KMS-11 (cell line): ENCODE measurements at regions not wholly inside any gene's neighbourhood (a gene's known extent, or its start where the extent isn't known, plus 50 kb on each side); places are given as distances from the start of the nearest gene placed in this dataset.
A peak's percentile ranks its signal among the peaks of the same experiment; 100 is the strongest.

Experiments
- H2AFZ ChIP-seq: fragments of 200-600 bp; sonication (generic); 2 replicates; pipeline ENCODE4 v1.6.1; 2016; ENCODE audit warnings: antibody characterized with exemption, mixed run types, low read depth
- H3K27ac ChIP-seq: fragments of 200-600 bp; sonication (generic); 2 replicates; pipeline ENCODE4 v1.6.1; 2016; ENCODE audit warnings: mild to moderate bottlenecking, mixed run types
- H3K27me3 ChIP-seq: fragments of 200-600 bp; sonication (generic); 2 replicates; pipeline ENCODE4 v1.6.1; 2017; ENCODE audit warnings: mild to moderate bottlenecking, low read depth, mixed run types, moderate library complexity; ENCODE audit not compliant: insufficient read depth
- H3K36me3 ChIP-seq: fragments of 200-600 bp; sonication (generic); 2 replicates; pipeline ENCODE4 v1.6.1; 2017; ENCODE audit warnings: mild to moderate bottlenecking, mixed run types; ENCODE audit not compliant: insufficient read depth
- H3K4me1 ChIP-seq: fragments of 200-600 bp; sonication (generic); 2 replicates; pipeline ENCODE4 v1.6.1; 2016; ENCODE audit warnings: mild to moderate bottlenecking, low read depth, mixed run types; ENCODE audit not compliant: poor library complexity, severe bottlenecking
- H3K4me2 ChIP-seq: fragments of 200-600 bp; sonication (generic); 2 replicates; pipeline ENCODE4 v1.7.0; 2016; ENCODE audit warnings: mild to moderate bottlenecking, mixed run types
- H3K4me3 ChIP-seq: fragments of 200-600 bp; sonication (generic); IDR thresholded peaks from 2 replicates; pipeline ENCODE4 v1.6.1; 2017; ENCODE audit warnings: low read depth, low read length, mixed read lengths; ENCODE audit not compliant: insufficient read depth
- H3K79me2 ChIP-seq: fragments of 200-600 bp; sonication (generic); 2 replicates; pipeline ENCODE4 v1.6.1; 2016; ENCODE audit warnings: low read depth, mixed run types; ENCODE audit not compliant: insufficient read depth
- H3K9ac ChIP-seq: fragments of 200-600 bp; sonication (generic); 2 replicates; pipeline ENCODE4 v1.6.1; 2016; ENCODE audit warnings: mild to moderate bottlenecking, mixed run types
- H4K20me1 ChIP-seq: fragments of 200-600 bp; sonication (generic); 2 replicates; pipeline ENCODE4 v1.6.1; 2016; ENCODE audit warnings: mild to moderate bottlenecking, mixed run types; ENCODE audit not compliant: insufficient read depth
- CTCF ChIP-seq: fragments of 200-600 bp; sonication (generic); conservative IDR thresholded peaks from 2 replicates; pipeline ENCODE4 v1.6.1; 2017; ENCODE audit warnings: low read depth, mild to moderate bottlenecking, antibody characterized with exemption, low read length, moderate library complexity, mixed read lengths

GRCh38 chr5:164747371-164747770 is 1242.0 kb downstream of the MAT2B start:
- no peaks in the 10 kb centered on the region for H4K20me1 ChIP-seq
- no peak overlapping the region for H3K4me3 ChIP-seq
- H3K4me1 ChIP-seq: peaks cover 79% of the 10 kb centered on the region
- no peaks in the 10 kb centered on the region for H3K36me3 ChIP-seq
- H2AFZ ChIP-seq: no peak overlapping the region
- H3K79me2 ChIP-seq: no peaks in the 10 kb centered on the region
- peak overlapping the region; percentile 57 for H3K4me2 ChIP-seq
- H3K9ac ChIP-seq: no peak overlapping the region
- TF ChIP-seq CTCF: no peak
- H3K27ac ChIP-seq: peak overlapping the region; percentile 70
- no peaks in the 10 kb centered on the region for H3K27me3 ChIP-seq

DNA sequence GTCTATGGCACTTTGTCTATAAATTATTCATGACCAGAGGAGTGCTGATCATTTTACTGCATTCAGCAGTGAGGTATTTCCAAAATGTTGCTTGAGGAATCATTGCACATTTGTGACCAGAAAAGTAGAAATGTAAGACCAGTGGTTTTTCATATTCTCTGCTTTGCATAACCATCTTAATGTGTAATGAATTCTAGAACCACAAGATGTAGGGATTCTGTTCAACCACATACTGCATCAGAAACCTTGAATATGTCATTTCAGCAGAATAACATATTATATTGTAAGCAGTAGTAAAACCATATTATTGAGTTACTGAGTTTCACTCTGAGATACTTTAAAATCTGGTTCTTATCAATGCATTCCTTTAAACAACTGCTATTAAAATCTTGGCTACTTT is 1243.4 kb downstream of the MAT2B start:
- Histone ChIP-seq H3K4me3 (no peak overlapping the region), H3K4me2 (peak overlapping the region; percentile 57; the same call in 1 of the 2 replicates), H3K4me1 (peaks cover 64% of the 10 kb centered on the region), H2AFZ (no peak overlapping the region), H3K36me3 (no peaks in the 10 kb centered on the region), H3K79me2 (no peaks in the 10 kb centered on the region), H3K27me3 (no peaks in the 10 kb centered on the region), H4K20me1 (no peaks in the 10 kb centered on the region), H3K27ac (peak overlapping the region; percentile 49; the same call in 1 of the 2 replicates), H3K9ac (no peak overlapping the region)
- no peak for TF ChIP-seq CTCF

GRCh38 chr5:164753434-164753833 is 1248.0 kb downstream of the MAT2B start:
- no peaks in the 10 kb centered on the region for H3K79me2 ChIP-seq

GRCh38 chr5:164763206-164763605 is 1257.8 kb downstream of the MAT2B start:
- Histone ChIP-seq H3K36me3 (no peaks in the 10 kb centered on the region), H3K79me2 (no peaks in the 10 kb centered on the region), H4K20me1 (no peaks in the 10 kb centered on the region), H3K27ac (no peak overlapping the region), H3K4me1 (no peaks in the 10 kb centered on the region), H3K27me3 (no peaks in the 10 kb centered on the region), H3K4me3 (no peak overlapping the region), H2AFZ (no peak overlapping the region), H3K9ac (no peak overlapping the region), H3K4me2 (no peak overlapping the region)
- no peak for TF ChIP-seq CTCF

More at GRCh38 chr5:164753434-164753833, 1248.0 kb downstream of the MAT2B start:
- no peaks in the 10 kb centered on the region for H3K36me3 ChIP-seq
- no peak overlapping the region for H3K27ac ChIP-seq
- H3K27me3 ChIP-seq: no peaks in the 10 kb centered on the region
- no peak for TF ChIP-seq CTCF
- no peak overlapping the region for H3K4me2 ChIP-seq
- H3K9ac ChIP-seq: no peak overlapping the region
- H2AFZ ChIP-seq: no peak overlapping the region
- no peak overlapping the region for H3K4me3 ChIP-seq
- no peaks in the 10 kb centered on the region for H4K20me1 ChIP-seq
- H3K4me1 ChIP-seq: peaks cover 19% of the 10 kb centered on the region
